Lower lobe of right lung (tissue), 2 donors: ENCODE measurements at regions not wholly inside any gene's neighbourhood (a gene's known extent, or its start where the extent isn't known, plus 50 kb on each side); places are given as distances from the start of the nearest gene placed in this dataset.

Experiments
- ATAC-seq, 2 donors: fragments of 200-7000 bp; cut with Tn5 transposase; one replicate each; pipeline ENCODE4 v1.9.1; 2020 to 2022; ENCODE audit warnings: mild to moderate bottlenecking in 2 of 2, moderate library complexity in 2 of 2
- DNase-seq: peaks from one replicate; pipeline ENCODE4 v3.0.0-alpha.2; 2020
- H3K27ac ChIP-seq: fragments of 200-600 bp; one replicate; pipeline ENCODE4 v1.8.0; 2022
- H3K27me3 ChIP-seq: fragments of 200-600 bp; one replicate; pipeline ENCODE4 v1.8.0; 2022; ENCODE audit warnings: low read depth
- H3K36me3 ChIP-seq: fragments of 200-600 bp; one replicate; pipeline ENCODE4 v1.8.0; 2022; ENCODE audit warnings: mild to moderate bottlenecking
- H3K4me1 ChIP-seq: fragments of 200-600 bp; one replicate; pipeline ENCODE4 v1.8.0; 2022
- H3K4me3 ChIP-seq: fragments of 200-600 bp; one replicate; pipeline ENCODE4 v1.8.0; 2022; ENCODE audit warnings: mild to moderate bottlenecking
- H3K9me3 ChIP-seq: fragments of 200-600 bp; one replicate; pipeline ENCODE4 v1.8.0; 2022
- intact Hi-C: fragments of 100-400 bp; cut with DNase I; formaldehyde crosslinking; loops from one replicate; pipeline ENCODE4 v1.11.0; 2022
- TF ChIP-seq, protein P1 (sequence below): fragments of 200-600 bp; IDR thresholded peaks from one replicate; pipeline ENCODE4 v1.8.0; 2022; ENCODE audit warnings: antibody characterized with exemption, mild to moderate bottlenecking
- donor health status: DM: no; HTN: yes; CAD: no; lungs with severe emphysema.

DNA sequence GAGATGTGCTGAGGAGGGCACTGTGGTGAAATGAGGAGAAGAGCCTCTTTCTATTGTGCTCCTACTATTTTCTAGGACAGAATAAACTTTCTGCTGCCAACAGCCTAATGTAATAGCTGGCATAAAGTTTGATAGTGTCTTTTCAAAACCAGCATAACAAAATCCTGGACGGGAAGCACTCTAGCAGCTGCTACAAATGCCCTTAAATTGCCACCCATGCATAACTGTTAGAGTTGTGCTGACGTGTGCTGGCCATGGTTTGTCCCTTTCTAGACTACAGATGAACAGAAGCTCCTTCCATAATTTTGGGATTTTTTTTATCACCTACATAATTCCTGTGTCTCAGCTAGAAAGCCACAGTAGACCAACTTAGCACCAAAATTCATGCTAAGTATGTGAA lies 88.5 kb upstream of the DEPDC1 start:
- Histone ChIP-seq H3K4me1 (no peaks in the 10 kb centered on the region), H3K9me3 (no peaks in the 10 kb centered on the region), H3K27ac (no peak overlapping the region), H3K4me3 (no peak overlapping the region), H3K27me3 (no peaks in the 10 kb centered on the region), H3K36me3 (no peaks in the 10 kb centered on the region)
- TF ChIP-seq, protein P1, sequence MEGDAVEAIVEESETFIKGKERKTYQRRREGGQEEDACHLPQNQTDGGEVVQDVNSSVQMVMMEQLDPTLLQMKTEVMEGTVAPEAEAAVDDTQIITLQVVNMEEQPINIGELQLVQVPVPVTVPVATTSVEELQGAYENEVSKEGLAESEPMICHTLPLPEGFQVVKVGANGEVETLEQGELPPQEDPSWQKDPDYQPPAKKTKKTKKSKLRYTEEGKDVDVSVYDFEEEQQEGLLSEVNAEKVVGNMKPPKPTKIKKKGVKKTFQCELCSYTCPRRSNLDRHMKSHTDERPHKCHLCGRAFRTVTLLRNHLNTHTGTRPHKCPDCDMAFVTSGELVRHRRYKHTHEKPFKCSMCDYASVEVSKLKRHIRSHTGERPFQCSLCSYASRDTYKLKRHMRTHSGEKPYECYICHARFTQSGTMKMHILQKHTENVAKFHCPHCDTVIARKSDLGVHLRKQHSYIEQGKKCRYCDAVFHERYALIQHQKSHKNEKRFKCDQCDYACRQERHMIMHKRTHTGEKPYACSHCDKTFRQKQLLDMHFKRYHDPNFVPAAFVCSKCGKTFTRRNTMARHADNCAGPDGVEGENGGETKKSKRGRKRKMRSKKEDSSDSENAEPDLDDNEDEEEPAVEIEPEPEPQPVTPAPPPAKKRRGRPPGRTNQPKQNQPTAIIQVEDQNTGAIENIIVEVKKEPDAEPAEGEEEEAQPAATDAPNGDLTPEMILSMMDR: no peak
- ATAC-seq: no peak
- DNase-seq: no peak
- intact Hi-C loops: no loop called here

DNA sequence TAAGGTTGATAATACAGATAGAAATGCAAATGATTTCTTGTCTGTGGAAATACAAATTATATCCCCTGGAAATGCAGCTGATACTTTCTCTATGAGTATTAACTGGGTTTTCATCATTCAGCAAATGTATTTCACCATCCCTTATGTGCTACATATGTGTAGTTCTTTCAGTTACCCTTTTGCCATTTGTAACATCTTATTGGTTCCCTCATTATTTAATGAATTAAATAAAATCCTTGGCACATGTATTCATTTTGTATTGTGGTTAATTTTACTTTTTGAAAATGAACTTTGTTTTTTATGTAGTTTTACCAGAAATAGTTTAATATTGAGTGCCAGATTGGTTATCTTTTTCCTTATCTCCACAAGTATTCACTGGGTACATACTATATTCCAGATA lies 89.9 kb upstream of the DEPDC1 start:
- TF ChIP-seq, protein P1: no peak
- no peaks in the 10 kb centered on the region for H3K4me1 ChIP-seq
- no peaks in the 10 kb centered on the region for H3K9me3 ChIP-seq
- no peak for DNase-seq
- no peak overlapping the region for H3K27ac ChIP-seq
- H3K4me3 ChIP-seq: no peak overlapping the region
- no peaks in the 10 kb centered on the region for H3K27me3 ChIP-seq
- H3K36me3 ChIP-seq: no peaks in the 10 kb centered on the region
- intact Hi-C loops: no loop called here
- no peak for ATAC-seq

DNA sequence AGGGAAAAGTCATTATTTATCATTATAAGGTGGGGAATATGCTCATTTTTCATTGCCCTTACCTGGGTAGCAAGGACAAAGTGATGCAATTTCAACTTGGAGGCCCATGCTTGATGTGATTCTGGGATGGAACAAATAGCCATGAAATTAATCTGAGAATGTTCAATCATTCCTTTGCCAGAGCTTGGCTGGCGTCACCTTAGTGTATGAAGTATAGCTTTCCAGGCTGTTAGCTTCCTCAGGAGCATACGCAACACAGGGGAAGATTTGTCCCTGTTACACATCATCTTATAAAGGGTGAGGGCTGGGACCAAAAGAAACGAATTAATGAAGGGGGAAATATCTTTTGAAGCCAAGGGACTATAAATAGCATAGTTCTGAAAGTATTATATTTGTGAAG lies 91.4 kb upstream of the DEPDC1 start:
- DNase-seq: no peak
- H3K36me3 ChIP-seq: no peaks in the 10 kb centered on the region
- no peak overlapping the region for H3K27ac ChIP-seq
- no peaks in the 10 kb centered on the region for H3K4me1 ChIP-seq
- TF ChIP-seq, protein P1: no peak
- intact Hi-C loops: no loop called here
- no peaks in the 10 kb centered on the region for H3K27me3 ChIP-seq
- no peaks in the 10 kb centered on the region for H3K9me3 ChIP-seq
- H3K4me3 ChIP-seq: no peak overlapping the region
- no peak for ATAC-seq

DNA sequence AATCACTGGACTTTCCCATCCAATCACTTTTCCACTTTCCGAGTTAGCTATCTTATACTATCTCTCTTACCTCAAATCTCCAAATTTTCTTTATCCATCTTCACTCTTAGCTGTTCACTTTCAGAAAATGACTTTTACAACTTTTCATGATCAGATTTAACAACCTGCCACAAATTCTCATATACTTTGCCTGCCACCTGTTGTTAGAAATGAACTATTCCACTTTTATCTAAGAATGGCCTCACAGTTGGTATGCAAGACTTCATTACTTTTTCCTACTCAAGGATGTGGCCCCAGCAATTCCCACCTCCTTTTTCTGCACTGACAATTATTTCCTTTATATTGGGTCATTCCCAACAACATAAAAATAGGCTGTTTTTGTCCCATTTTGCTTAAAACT lies 93.6 kb upstream of the DEPDC1 start:
- TF ChIP-seq, protein P1: no peak
- intact Hi-C loops: no loop called here
- Histone ChIP-seq H3K4me1 (no peaks in the 10 kb centered on the region), H3K4me3 (no peak overlapping the region), H3K9me3 (no peaks in the 10 kb centered on the region), H3K27me3 (no peaks in the 10 kb centered on the region), H3K36me3 (no peaks in the 10 kb centered on the region), H3K27ac (no peak overlapping the region)
- DNase-seq (no peak), ATAC-seq (no peak)

DNA sequence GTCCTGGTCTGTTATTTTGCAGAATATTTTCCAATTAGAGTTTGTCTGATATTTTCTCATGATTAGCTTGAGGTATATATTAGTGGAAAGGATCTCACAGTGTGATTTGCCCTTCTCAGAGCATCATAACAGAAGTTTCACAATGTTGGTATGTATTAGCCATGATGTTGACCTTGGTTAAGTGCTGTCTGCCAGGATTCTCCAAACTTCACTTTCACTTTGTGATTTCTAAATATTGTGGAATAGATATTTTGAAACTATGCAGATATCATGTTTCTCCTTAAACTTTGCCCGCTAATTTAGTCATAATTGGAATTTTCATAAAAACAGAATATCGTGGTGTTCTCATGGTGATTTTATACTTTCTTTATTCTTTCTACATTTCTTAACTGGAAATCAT lies 98.0 kb upstream of the DEPDC1 start:
- H3K4me1 ChIP-seq: no peaks in the 10 kb centered on the region
- H3K4me3 ChIP-seq: no peak overlapping the region
- no peaks in the 10 kb centered on the region for H3K9me3 ChIP-seq
- H3K27me3 ChIP-seq: no peaks in the 10 kb centered on the region
- no peak overlapping the region for H3K27ac ChIP-seq
- ATAC-seq (no peak), DNase-seq (no peak)
- TF ChIP-seq, protein P1: no peak
- no peaks in the 10 kb centered on the region for H3K36me3 ChIP-seq
- intact Hi-C loops: no loop called here

DNA sequence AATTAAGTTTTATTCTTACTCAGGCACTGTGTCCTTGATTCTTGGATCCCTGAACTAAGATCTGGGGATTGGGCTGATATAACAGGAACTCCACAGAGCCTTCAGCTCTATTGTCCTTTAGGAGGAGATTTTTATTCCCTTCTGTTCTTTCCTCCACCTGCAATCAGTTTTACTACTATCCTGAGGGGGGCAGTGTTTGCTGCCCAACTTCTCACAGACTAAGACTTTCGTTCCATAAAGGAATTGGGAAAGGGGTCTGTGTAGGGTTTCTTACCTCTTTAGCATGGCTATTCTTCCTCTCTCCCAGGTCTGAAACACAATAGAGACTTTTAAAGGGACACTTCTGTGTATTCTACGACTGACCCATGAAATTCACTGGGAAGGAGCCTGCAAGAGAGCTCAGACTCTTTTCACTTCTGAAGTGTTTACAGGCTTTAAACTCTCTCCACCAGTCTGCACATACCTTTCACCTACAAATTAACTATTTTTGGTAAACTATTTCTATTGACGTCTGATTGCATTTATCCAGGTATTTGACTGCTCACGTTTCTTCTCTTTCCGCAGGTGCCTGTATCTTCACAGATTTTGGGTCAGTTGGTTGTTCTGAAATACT lies 103.3 kb upstream of the DEPDC1 start:
- no peak for ATAC-seq
- H3K4me1 ChIP-seq: no peaks in the 10 kb centered on the region

More for the DNA sequence above, 103.3 kb upstream of the DEPDC1 start:
- H3K27me3 ChIP-seq: no peaks in the 10 kb centered on the region
- H3K27ac ChIP-seq: no peak overlapping the region
- H3K4me3 ChIP-seq: no peak overlapping the region
- TF ChIP-seq, protein P1: peak; percentile 37
- intact Hi-C loops: no loop called here
- DNase-seq: no peak
- H3K9me3 ChIP-seq: no peaks in the 10 kb centered on the region
- no peaks in the 10 kb centered on the region for H3K36me3 ChIP-seq
